HepG2 (cell line): ENCODE measurements at regions not wholly inside any gene's neighbourhood (a gene's known extent, or its start where the extent isn't known, plus 50 kb on each side); places are given as distances from the start of the nearest gene placed in this dataset.

Experiments
- ATAC-seq: fragments of 200-7000 bp; cut with Tn5 transposase; 3 replicates; pipeline ENCODE4 v1.9.1; 2020; ENCODE audit warnings: mild to moderate bottlenecking, moderate library complexity
- BruUV-seq: library from RNA; stranded (reverse); fragments of 400-500 nt; replicated peaks from 2 replicates; lab custom pipeline; 2021; lab: Mats Ljungman, UMichigan
- CTCF ChIA-PET: fragments of 300-600 bp; formaldehyde crosslinking; extraction: SDS; loops from one replicate; lab custom pipeline; 2021; ENCODE audit warnings: low total read pairs, inconsistent platforms, low intra/inter-chr PET ratio; lab: Yijun Ruan, JAX
- POLR2A ChIA-PET: fragments of 350-600 bp; sonication (Branson Sonifier 250); formaldehyde crosslinking; loops from one replicate; lab custom pipeline; 2020; ENCODE audit warnings: antibody characterized with exemption, inconsistent platforms; lab: Yijun Ruan, JAX
- DNase-seq: peaks from one replicate; pipeline ENCODE4 v3.0.0-alpha.2; 2015; ENCODE audit warnings: low spot score
- FAIRE-seq: peaks from 3 replicates; lab custom pipeline; 2011; peaks lifted over from hg19 to GRCh38; lab: Jason Lieb, UNC
- H2AFZ ChIP-seq: one replicate; pipeline ENCODE4 v1.6.1; 2011; ENCODE audit warnings: low read length, inconsistent platforms
- H3K27ac ChIP-seq: fragments of 300-600 bp; 3 replicates; pipeline ENCODE4 v1.8.0; 2011; ENCODE audit warnings: mixed run types, mild to moderate bottlenecking, mixed read lengths, low read length, inconsistent platforms; ENCODE audit not compliant: insufficient read depth; ENCODE audit errors: extremely low read length
- H3K27me3 ChIP-seq, 2 experiments: fragments of 200-600 bp in 1 of 2; 2 replicates in 1 of 2; 3 replicates in 1 of 2; pipeline versions ENCODE4 v1.6.0 to v1.8.0; 2011; ENCODE audit warnings: low read length in 2 of 2, mild to moderate bottlenecking in 2 of 2, moderate library complexity in 2 of 2, inconsistent platforms in 1 of 2; ENCODE audit not compliant: insufficient read depth in 2 of 2, control insufficient read depth in 1 of 2
- H3K36me3 ChIP-seq, 2 experiments: fragments of 200-600 bp in 1 of 2; replicated peaks in 1 of 2; 2 replicates in 1 of 2; 3 replicates in 1 of 2; pipeline versions ENCODE4 v1.5.1 to v1.8.0; 2011; ENCODE audit warnings: low read length in 2 of 2, inconsistent platforms in 1 of 2; ENCODE audit not compliant: insufficient read depth in 2 of 2, control insufficient read depth in 1 of 2
- H3K4me1 ChIP-seq: 2 replicates; pipeline ENCODE4 v1.5.1; 2012; ENCODE audit warnings: low read length, inconsistent platforms; ENCODE audit not compliant: insufficient read depth
- H3K4me2 ChIP-seq: 2 replicates; pipeline ENCODE4 v1.6.0; 2011; ENCODE audit warnings: low read depth, low read length, inconsistent platforms
- H3K4me3 ChIP-seq, 3 experiments: fragments of 200-600 bp in 1 of 3; sonication (generic), shearing (Covaris generic) in 1 of 3; replicated peaks in 1 of 3; 2 replicates each; pipeline ENCODE4 v1.5.1; 2011 to 2016; ENCODE audit warnings: low read length in 3 of 3, inconsistent platforms in 2 of 3, low read depth in 2 of 3, mild to moderate bottlenecking in 2 of 3, control low read depth in 1 of 3, mixed read lengths in 1 of 3; ENCODE audit not compliant: insufficient read depth in 1 of 3
- H3K79me2 ChIP-seq: one replicate; pipeline ENCODE4 v1.6.1; 2011; ENCODE audit warnings: low read length, inconsistent platforms; ENCODE audit not compliant: insufficient read depth
- H3K9ac ChIP-seq: 2 replicates; pipeline ENCODE4 v1.6.0; 2011; ENCODE audit warnings: mild to moderate bottlenecking, low read depth, low read length, inconsistent platforms; ENCODE audit not compliant: insufficient read depth
- H3K9me3 ChIP-seq: 2 replicates; pipeline ENCODE4 v1.5.1; 2012; ENCODE audit warnings: mild to moderate bottlenecking, low read length
- H4K20me1 ChIP-seq: 2 replicates; pipeline ENCODE4 v1.6.0; 2011; ENCODE audit warnings: inconsistent platforms, mild to moderate bottlenecking, low read length, moderate library complexity; ENCODE audit not compliant: insufficient read depth
- KDM5B ChIP-seq: sonication (generic); formaldehyde crosslinking; IDR thresholded peaks from 2 replicates; pipeline ENCODE4 v1.4.0; 2020; ENCODE audit warnings: missing genetic modification reagents, mild to moderate bottlenecking, borderline replicate concordance
- ZBTB40 ChIP-seq, 2 experiments: fragments of 450-650 bp in 1 of 2; sonication (generic) in 1 of 2; formaldehyde crosslinking in 1 of 2; IDR thresholded peaks; 2 replicates each; pipeline versions ENCODE4 v1.6.1 to v1.8.0; 2016 to 2022; ENCODE audit warnings: antibody characterized with exemption in 1 of 2, mild to moderate bottlenecking in 1 of 2, missing genetic modification reagents in 1 of 2
- ZBTB46 ChIP-seq: sonication (generic); formaldehyde crosslinking; IDR thresholded peaks from 2 replicates; pipeline ENCODE4 v1.4.0; 2020; ENCODE audit warnings: mild to moderate bottlenecking, missing genetic modification reagents, borderline replicate concordance
- ZNF17 ChIP-seq: sonication (generic); formaldehyde crosslinking; IDR thresholded peaks from 2 replicates; pipeline ENCODE4 v1.5.0; 2020; ENCODE audit warnings: mild to moderate bottlenecking, missing genetic modification reagents
- whole genome bisulfite sequencing: methylation state at CpG from one replicate; pipeline ENCODE4 v1.1.6; 2017; ENCODE audit warnings: low lambda C conversion rate; 5-methylcytosine and 5-hydroxymethylcytosine counted together
- in situ Hi-C: cut with HindIII; loops from 2 replicates; pipeline ENCODE4 v1.10.0; 2017; ENCODE audit warnings: low pct_unique_long_range_greater_than_20kb; ENCODE audit not compliant: extremely low pct_ligation_motif_present
- intact Hi-C: fragments of 100-400 bp; cut with micrococcal nuclease; formaldehyde crosslinking; loops from one replicate; pipeline ENCODE4 v1.10.0; 2022; ENCODE audit not compliant: unreplicated experiment
- TF ChIP-seq, protein P1 (sequence below): sonication (generic); formaldehyde crosslinking; IDR thresholded peaks from 2 replicates; pipeline ENCODE4 v1.5.1; 2020; ENCODE audit warnings: mild to moderate bottlenecking, missing genetic modification reagents, borderline replicate concordance

GRCh38 chr13:105059786-105060185 is 1475.7 kb downstream of the EFNB2 start:
- intact Hi-C loops, result no loop called here
- no peak for FAIRE-seq
- ChIA-PET CTCF (no interaction called here), POLR2A (no interaction called here)
- H2AFZ ChIP-seq, result no peak overlapping the region
- no peak for DNase-seq
- 18% methylated on average over 7 of the region's 7 CpGs for WGBS
- H3K9ac ChIP-seq, result no peak overlapping the region
- no peak overlapping the region for H3K4me3 ChIP-seq
- H3K27ac ChIP-seq, result no peak overlapping the region
- H3K4me1 ChIP-seq, result no peaks in the 10 kb centered on the region
- H4K20me1 ChIP-seq, result no peaks in the 10 kb centered on the region
- no peak overlapping the region for H3K4me2 ChIP-seq
- no peaks in the 10 kb centered on the region for H3K79me2 ChIP-seq
- BruUV-seq, result no TSS peak
- in situ Hi-C loops, result no loop called here
- ATAC-seq, result no peak
- H3K27me3 ChIP-seq, result no peaks in the 10 kb centered on the region
- peaks cover 39% of the 10 kb centered on the region for H3K9me3 ChIP-seq
- no peaks in the 10 kb centered on the region for H3K36me3 ChIP-seq
- TF ChIP-seq, protein P1, sequence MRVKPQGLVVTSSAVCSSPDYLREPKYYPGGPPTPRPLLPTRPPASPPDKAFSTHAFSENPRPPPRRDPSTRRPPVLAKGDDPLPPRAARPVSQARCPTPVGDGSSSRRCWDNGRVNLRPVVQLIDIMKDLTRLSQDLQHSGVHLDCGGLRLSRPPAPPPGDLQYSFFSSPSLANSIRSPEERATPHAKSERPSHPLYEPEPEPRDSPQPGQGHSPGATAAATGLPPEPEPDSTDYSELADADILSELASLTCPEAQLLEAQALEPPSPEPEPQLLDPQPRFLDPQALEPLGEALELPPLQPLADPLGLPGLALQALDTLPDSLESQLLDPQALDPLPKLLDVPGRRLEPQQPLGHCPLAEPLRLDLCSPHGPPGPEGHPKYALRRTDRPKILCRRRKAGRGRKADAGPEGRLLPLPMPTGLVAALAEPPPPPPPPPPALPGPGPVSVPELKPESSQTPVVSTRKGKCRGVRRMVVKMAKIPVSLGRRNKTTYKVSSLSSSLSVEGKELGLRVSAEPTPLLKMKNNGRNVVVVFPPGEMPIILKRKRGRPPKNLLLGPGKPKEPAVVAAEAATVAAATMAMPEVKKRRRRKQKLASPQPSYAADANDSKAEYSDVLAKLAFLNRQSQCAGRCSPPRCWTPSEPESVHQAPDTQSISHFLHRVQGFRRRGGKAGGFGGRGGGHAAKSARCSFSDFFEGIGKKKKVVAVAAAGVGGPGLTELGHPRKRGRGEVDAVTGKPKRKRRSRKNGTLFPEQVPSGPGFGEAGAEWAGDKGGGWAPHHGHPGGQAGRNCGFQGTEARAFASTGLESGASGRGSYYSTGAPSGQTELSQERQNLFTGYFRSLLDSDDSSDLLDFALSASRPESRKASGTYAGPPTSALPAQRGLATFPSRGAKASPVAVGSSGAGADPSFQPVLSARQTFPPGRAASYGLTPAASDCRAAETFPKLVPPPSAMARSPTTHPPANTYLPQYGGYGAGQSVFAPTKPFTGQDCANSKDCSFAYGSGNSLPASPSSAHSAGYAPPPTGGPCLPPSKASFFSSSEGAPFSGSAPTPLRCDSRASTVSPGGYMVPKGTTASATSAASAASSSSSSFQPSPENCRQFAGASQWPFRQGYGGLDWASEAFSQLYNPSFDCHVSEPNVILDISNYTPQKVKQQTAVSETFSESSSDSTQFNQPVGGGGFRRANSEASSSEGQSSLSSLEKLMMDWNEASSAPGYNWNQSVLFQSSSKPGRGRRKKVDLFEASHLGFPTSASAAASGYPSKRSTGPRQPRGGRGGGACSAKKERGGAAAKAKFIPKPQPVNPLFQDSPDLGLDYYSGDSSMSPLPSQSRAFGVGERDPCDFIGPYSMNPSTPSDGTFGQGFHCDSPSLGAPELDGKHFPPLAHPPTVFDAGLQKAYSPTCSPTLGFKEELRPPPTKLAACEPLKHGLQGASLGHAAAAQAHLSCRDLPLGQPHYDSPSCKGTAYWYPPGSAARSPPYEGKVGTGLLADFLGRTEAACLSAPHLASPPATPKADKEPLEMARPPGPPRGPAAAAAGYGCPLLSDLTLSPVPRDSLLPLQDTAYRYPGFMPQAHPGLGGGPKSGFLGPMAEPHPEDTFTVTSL (CRISPR knock-in tag), result no peak
- TF ChIP-seq ZNF17 (CRISPR knock-in tag) (no peak), ZBTB46 (CRISPR knock-in tag) (no peak), ZBTB40 (IDR thresholded peaks at IDR 0.05) (no peak), ZBTB40 (CRISPR knock-in tag; IDR thresholded peaks at IDR 0.05) (no peak), KDM5B (CRISPR knock-in tag) (no peak)
